ENCODE measurements at regions not wholly inside any gene's neighbourhood (a gene's known extent, or its start where the extent isn't known, plus 50 kb on each side); places are given as distances from the start of the nearest gene placed in this dataset.

DNA sequence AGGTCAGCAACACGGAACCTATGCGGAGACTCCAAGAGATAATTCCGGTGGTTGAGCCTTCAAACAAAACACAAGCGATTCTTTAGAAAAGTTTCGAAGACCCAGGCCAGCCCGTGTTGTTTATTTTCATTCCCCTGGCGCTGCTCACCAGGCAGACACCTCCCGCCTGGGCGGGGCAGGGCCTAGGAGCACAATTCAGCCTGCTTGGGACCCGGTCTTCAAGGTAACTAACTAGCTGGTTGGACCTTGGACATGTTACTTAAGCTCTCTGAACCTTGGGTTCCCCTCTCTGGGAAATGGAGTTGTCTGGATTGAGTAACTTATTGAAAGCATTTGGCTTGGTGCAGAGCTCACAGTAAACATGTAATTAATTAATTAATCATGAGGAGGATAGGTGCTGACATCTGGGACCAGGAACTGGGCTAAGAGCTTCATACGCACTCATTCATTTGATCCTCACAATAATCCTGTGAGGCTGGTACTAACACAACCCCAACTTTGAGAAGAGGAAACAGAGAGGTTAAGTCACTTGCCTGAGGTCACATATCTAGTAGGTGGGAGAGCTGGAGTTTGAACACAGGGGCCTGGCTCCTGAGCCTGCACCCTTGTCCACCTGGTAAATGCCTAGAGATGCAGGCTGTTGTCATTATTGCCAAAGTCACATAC lies 125.3 kb upstream of the SMURF2 start:
- TF ChIP-seq, protein P1, sequence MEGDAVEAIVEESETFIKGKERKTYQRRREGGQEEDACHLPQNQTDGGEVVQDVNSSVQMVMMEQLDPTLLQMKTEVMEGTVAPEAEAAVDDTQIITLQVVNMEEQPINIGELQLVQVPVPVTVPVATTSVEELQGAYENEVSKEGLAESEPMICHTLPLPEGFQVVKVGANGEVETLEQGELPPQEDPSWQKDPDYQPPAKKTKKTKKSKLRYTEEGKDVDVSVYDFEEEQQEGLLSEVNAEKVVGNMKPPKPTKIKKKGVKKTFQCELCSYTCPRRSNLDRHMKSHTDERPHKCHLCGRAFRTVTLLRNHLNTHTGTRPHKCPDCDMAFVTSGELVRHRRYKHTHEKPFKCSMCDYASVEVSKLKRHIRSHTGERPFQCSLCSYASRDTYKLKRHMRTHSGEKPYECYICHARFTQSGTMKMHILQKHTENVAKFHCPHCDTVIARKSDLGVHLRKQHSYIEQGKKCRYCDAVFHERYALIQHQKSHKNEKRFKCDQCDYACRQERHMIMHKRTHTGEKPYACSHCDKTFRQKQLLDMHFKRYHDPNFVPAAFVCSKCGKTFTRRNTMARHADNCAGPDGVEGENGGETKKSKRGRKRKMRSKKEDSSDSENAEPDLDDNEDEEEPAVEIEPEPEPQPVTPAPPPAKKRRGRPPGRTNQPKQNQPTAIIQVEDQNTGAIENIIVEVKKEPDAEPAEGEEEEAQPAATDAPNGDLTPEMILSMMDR (IDR thresholded peaks at IDR 0.05; ENCODE audit: extremely low read depth in 1 of 2, insufficient read depth in 1 of 2, low read depth in 1 of 2, low read length in 2 of 2), result no peak
- TF ChIP-seq FOS (IDR thresholded peaks at IDR 0.05; ENCODE audit: borderline replicate concordance, insufficient read depth, low read length) (no peak), MYC (IDR thresholded peaks at IDR 0.05; ENCODE audit: low read depth, low read length) (no peak), POLR2AphosphoS5 (IDR thresholded peaks at IDR 0.05; ENCODE audit: insufficient read depth, low read depth, low read length) (no peak), POLR2A (IDR thresholded peaks at IDR 0.05; ENCODE audit: low read depth, low read length) (no peak), EZH2 (IDR thresholded peaks at IDR 0.05; ENCODE audit: borderline replicate concordance, low read depth, low read length, severe bottlenecking) (no peak)
- TF ChIP-seq, protein P2, sequence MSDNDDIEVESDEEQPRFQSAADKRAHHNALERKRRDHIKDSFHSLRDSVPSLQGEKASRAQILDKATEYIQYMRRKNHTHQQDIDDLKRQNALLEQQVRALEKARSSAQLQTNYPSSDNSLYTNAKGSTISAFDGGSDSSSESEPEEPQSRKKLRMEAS (IDR thresholded peaks at IDR 0.05; ENCODE audit: insufficient read depth, insufficient read length), result no peak

Data from endothelial cell of umbilical vein (primary cell).